ENCODE measurements at regions not wholly inside any gene's neighbourhood (a gene's known extent, or its start where the extent isn't known, plus 50 kb on each side); places are given as distances from the start of the nearest gene placed in this dataset.

DNA sequence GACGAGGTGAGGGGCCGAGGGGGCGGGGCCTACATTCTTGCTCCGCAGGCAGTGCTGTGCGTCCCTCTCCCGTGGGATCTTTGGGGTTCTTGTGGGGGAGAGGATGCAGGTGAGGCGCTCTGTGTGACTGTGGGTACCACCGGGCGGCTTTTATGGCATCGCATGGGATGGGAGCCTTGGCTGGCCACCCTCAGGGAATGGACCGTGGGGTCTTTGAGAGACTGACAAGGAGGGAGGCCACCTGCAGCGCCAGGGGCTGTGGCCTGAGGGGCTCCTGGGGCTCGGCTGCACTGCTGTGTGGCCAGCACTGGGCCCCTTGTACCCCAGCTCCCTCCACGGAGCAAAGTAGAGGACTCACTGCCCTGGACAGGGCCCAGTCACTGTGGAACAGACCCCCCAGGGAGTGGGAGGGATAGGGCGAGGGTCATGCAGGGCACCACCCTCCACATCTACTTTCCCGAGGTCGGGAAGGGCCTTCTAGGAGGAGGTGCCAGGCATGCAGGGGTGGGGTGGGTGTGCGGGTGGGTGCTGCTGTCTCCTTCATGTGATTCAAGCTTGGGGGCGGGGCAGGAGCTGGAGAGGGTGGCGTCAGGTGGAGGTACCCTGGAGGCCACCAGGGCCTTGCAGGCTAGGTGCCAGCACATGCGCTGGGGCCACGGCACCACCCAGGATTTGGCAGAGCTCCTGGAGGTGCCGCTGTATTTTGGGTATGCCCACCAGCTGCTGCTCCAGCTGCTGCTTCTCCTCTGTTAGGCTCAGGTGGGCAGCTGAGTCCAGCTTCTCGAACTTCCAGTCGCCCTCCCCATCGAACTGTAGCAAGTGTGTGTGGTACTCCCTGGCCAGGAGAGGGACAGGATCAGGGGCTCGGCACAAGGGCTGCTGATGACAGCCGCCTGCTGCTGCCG is 1072.4 kb downstream of the RPIA start:
- H3K9ac ChIP-seq (ENCODE audit: low read depth, low read length) = no peak overlapping the region
- H3K14ac ChIP-seq (replicated peaks; ENCODE audit: low read depth, low read length) = no peak overlapping the region
- no peak overlapping the region for H2AK5ac ChIP-seq (ENCODE audit: low read depth, low read length)
- TF ChIP-seq POLR2A (IDR thresholded peaks at IDR 0.05; ENCODE audit: low read depth, low read length) = no peak
- TF ChIP-seq RAD21 (IDR thresholded peaks at IDR 0.05; ENCODE audit: low read length) = no peak
- TF ChIP-seq RFX5 (IDR thresholded peaks at IDR 0.05; ENCODE audit: low read depth, low read length) = no peak
- TF ChIP-seq CEBPB (IDR thresholded peaks at IDR 0.05; ENCODE audit: low read depth, low read length) = no peak
- TF ChIP-seq, protein P1, sequence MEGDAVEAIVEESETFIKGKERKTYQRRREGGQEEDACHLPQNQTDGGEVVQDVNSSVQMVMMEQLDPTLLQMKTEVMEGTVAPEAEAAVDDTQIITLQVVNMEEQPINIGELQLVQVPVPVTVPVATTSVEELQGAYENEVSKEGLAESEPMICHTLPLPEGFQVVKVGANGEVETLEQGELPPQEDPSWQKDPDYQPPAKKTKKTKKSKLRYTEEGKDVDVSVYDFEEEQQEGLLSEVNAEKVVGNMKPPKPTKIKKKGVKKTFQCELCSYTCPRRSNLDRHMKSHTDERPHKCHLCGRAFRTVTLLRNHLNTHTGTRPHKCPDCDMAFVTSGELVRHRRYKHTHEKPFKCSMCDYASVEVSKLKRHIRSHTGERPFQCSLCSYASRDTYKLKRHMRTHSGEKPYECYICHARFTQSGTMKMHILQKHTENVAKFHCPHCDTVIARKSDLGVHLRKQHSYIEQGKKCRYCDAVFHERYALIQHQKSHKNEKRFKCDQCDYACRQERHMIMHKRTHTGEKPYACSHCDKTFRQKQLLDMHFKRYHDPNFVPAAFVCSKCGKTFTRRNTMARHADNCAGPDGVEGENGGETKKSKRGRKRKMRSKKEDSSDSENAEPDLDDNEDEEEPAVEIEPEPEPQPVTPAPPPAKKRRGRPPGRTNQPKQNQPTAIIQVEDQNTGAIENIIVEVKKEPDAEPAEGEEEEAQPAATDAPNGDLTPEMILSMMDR (conservative IDR thresholded peaks at IDR 0.05; ENCODE audit: low read depth, low read length) = no peak
- no peak for TF ChIP-seq BHLHE40 (IDR thresholded peaks at IDR 0.05; ENCODE audit: low read depth, low read length)
- TF ChIP-seq NFE2L2 (IDR thresholded peaks at IDR 0.05; ENCODE audit: low read depth, low read length) = no peak
- TF ChIP-seq FOS (IDR thresholded peaks at IDR 0.05; ENCODE audit: low read depth, low read length) = no peak
- TF ChIP-seq, protein P2, sequence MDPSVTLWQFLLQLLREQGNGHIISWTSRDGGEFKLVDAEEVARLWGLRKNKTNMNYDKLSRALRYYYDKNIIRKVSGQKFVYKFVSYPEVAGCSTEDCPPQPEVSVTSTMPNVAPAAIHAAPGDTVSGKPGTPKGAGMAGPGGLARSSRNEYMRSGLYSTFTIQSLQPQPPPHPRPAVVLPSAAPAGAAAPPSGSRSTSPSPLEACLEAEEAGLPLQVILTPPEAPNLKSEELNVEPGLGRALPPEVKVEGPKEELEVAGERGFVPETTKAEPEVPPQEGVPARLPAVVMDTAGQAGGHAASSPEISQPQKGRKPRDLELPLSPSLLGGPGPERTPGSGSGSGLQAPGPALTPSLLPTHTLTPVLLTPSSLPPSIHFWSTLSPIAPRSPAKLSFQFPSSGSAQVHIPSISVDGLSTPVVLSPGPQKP (IDR thresholded peaks at IDR 0.05; ENCODE audit: borderline replicate concordance, low read depth, low read length) = no peak
- no peak for TF ChIP-seq RCOR1 (IDR thresholded peaks at IDR 0.05; ENCODE audit: insufficient replicate concordance, low read length)
- TF ChIP-seq, protein P3, sequence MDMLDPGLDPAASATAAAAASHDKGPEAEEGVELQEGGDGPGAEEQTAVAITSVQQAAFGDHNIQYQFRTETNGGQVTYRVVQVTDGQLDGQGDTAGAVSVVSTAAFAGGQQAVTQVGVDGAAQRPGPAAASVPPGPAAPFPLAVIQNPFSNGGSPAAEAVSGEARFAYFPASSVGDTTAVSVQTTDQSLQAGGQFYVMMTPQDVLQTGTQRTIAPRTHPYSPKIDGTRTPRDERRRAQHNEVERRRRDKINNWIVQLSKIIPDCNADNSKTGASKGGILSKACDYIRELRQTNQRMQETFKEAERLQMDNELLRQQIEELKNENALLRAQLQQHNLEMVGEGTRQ (IDR thresholded peaks at IDR 0.05; ENCODE audit: low read depth, low read length) = no peak
- TF ChIP-seq MAZ (IDR thresholded peaks at IDR 0.05; ENCODE audit: borderline replicate concordance, low read depth, low read length) = no peak
- H4K20me1 ChIP-seq (ENCODE audit: insufficient read depth, low read length) = no peaks in the 10 kb centered on the region
- 74% methylated on average over 9 of the region's 29 CpGs; no CpG with 5 or more reads in 1 of the 2 experiments for WGBS, 2 experiments (ENCODE audit: extremely low coverage in 2 of 2, insufficient read length in 1 of 2)
- POLR2A ChIA-PET (ENCODE audit: unreplicated experiment) = no interaction called here
- H2BK15ac ChIP-seq (ENCODE audit: low read depth, low read length) = no peak overlapping the region
- H2BK120ac ChIP-seq (ENCODE audit: low read depth, low read length) = no peak overlapping the region
- H3K4me2 ChIP-seq (ENCODE audit: low read depth, low read length) = no peak overlapping the region
- no peaks in the 10 kb centered on the region for H3K9me1 ChIP-seq (ENCODE audit: insufficient read depth, low read length)
- intact Hi-C loops (cut with micrococcal nuclease) = no loop called here
- dilution Hi-C loops (cut with HindIII; ENCODE audit: low sequenced_read_pairs, unreplicated experiment) = no loop called here
- no peak overlapping the region for H3K23ac ChIP-seq (ENCODE audit: low read depth, low read length)
- H3K4me3 ChIP-seq (ENCODE audit: insufficient read depth, low read depth, low read length) = no peak overlapping the region
- no peak overlapping the region for H3K56ac ChIP-seq (ENCODE audit: extremely low read depth, insufficient read depth, low read length)
- H3K27ac ChIP-seq (ENCODE audit: insufficient read depth, low read length) = no peak overlapping the region
- H3K79me1 ChIP-seq (ENCODE audit: low read depth in 1 of 2, low read length in 2 of 2) = no peaks in the 10 kb centered on the region
- H4K91ac ChIP-seq (ENCODE audit: insufficient read depth, low read depth, low read length) = no peak overlapping the region
- BruUV-seq (replicated peaks) = no TSS peak
- H3K4ac ChIP-seq (ENCODE audit: low read depth, low read length) = no peak overlapping the region
- H4K5ac ChIP-seq (ENCODE audit: low read depth, low read length) = no peak overlapping the region
- no peaks in the 10 kb centered on the region for H3K27me3 ChIP-seq (ENCODE audit: control insufficient read depth, insufficient read depth, low read length)
- H3K4me1 ChIP-seq (ENCODE audit: control insufficient read depth, insufficient read depth, low read length) = no peaks in the 10 kb centered on the region
- no peak for ATAC-seq (ENCODE audit: low read depth)
- no peak overlapping the region for H2AFZ ChIP-seq (replicated peaks; ENCODE audit: low read length, poor library complexity)
- peaks cover 45% of the 10 kb centered on the region for H3K9me3 ChIP-seq (ENCODE audit: control insufficient read depth, insufficient read depth, low read length)
- DNase-seq = no peak
- H3K18ac ChIP-seq (ENCODE audit: low read depth, low read length) = no peak overlapping the region
- in situ Hi-C loops (cut with MboI; ENCODE audit: low sequenced_read_pairs) = no loop called here
- H2BK20ac ChIP-seq (ENCODE audit: low read depth, low read length) = no peak overlapping the region
- H2AK9ac ChIP-seq (replicated peaks; ENCODE audit: low read depth, low read length, poor library complexity) = no peak overlapping the region
- no peak overlapping the region for H2BK5ac ChIP-seq (ENCODE audit: low read depth, low read length, poor library complexity, severe bottlenecking)
- H3K36me3 ChIP-seq (ENCODE audit: control insufficient read depth, insufficient read depth, low read length) = no peaks in the 10 kb centered on the region
- H4K8ac ChIP-seq (ENCODE audit: low read depth in 2 of 2, low read length in 2 of 2) = no peak overlapping the region
- CTCF ChIA-PET = no interaction called here
